ENCODE measurements at regions not wholly inside any gene's neighbourhood (a gene's known extent, or its start where the extent isn't known, plus 50 kb on each side); places are given as distances from the start of the nearest gene placed in this dataset. TPM values are rescaled to one million over a fixed set of nuclear protein-coding genes. Genes with fewer than 3 reads are reported as not detected.

GRCh38 chr5:52728686-52729085 is 59.0 kb upstream of the ITGA1 start:
- H3K4me1 ChIP-seq (ENCODE audit: control insufficient read depth, insufficient read depth, low read length), result peaks cover 7% of the 10 kb centered on the region
- no peak overlapping the region for H3K4me2 ChIP-seq (ENCODE audit: low read length)
- no peaks in the 10 kb centered on the region for H3K9me3 ChIP-seq (replicated peaks; ENCODE audit: low read length)
- H3K27me3 ChIP-seq (ENCODE audit: control insufficient read depth, insufficient read depth, low read length), result no peaks in the 10 kb centered on the region
- H3K36me3 ChIP-seq (ENCODE audit: insufficient read depth, low read length), result no peaks in the 10 kb centered on the region
- H3K4me3 ChIP-seq (ENCODE audit: low read length), result no peak overlapping the region
- no peak overlapping the region for H3K9ac ChIP-seq (ENCODE audit: low read depth, low read length)

- Histone ChIP-seq H3K36me3 (ENCODE audit: insufficient read depth, low read length) (no peaks in the 10 kb centered on the region), H3K4me3 (ENCODE audit: low read length) (no peak overlapping the region), H3K4me1 (ENCODE audit: control insufficient read depth, insufficient read depth, low read length) (peaks cover 7% of the 10 kb centered on the region), H3K4me2 (ENCODE audit: low read length) (no peak overlapping the region), H3K9ac (ENCODE audit: low read depth, low read length) (no peak overlapping the region), H3K9me3 (replicated peaks; ENCODE audit: low read length) (no peaks in the 10 kb centered on the region), H3K27me3 (ENCODE audit: control insufficient read depth, insufficient read depth, low read length) (no peaks in the 10 kb centered on the region)
Observed at GRCh38 chr5:52731274-52732027, 56.3 kb upstream of the ITGA1 start.

- Histone ChIP-seq H3K4me3 (ENCODE audit: low read length) (no peak overlapping the region), H3K9me3 (replicated peaks; ENCODE audit: low read length) (no peaks in the 10 kb centered on the region), H3K4me2 (ENCODE audit: low read length) (no peak overlapping the region), H3K27me3 (ENCODE audit: control insufficient read depth, insufficient read depth, low read length) (no peaks in the 10 kb centered on the region), H3K4me1 (ENCODE audit: control insufficient read depth, insufficient read depth, low read length) (no peaks in the 10 kb centered on the region), H3K9ac (ENCODE audit: low read depth, low read length) (no peak overlapping the region), H3K36me3 (ENCODE audit: insufficient read depth, low read length) (no peaks in the 10 kb centered on the region)
Observed at GRCh38 chr5:52734557-52734956, 53.2 kb upstream of the ITGA1 start.

GRCh38 chr5:52735139-52735538 is 52.6 kb upstream of the ITGA1 start:
- Histone ChIP-seq H3K4me2 (ENCODE audit: low read length) (no peak overlapping the region), H3K4me3 (ENCODE audit: low read length) (no peak overlapping the region), H3K9me3 (replicated peaks; ENCODE audit: low read length) (no peaks in the 10 kb centered on the region), H3K4me1 (ENCODE audit: control insufficient read depth, insufficient read depth, low read length) (no peaks in the 10 kb centered on the region), H3K9ac (ENCODE audit: low read depth, low read length) (no peak overlapping the region), H3K27me3 (ENCODE audit: control insufficient read depth, insufficient read depth, low read length) (no peaks in the 10 kb centered on the region), H3K36me3 (ENCODE audit: insufficient read depth, low read length) (no peaks in the 10 kb centered on the region)

Small RNA genes in the stretch of these regions (small RNA-seq; reads per million reads assigned to genes)
- not detected for gene RPS17P11
